Left kidney (tissue), 1 donor: ENCODE measurements at regions not wholly inside any gene's neighbourhood (a gene's known extent, or its start where the extent isn't known, plus 50 kb on each side); places are given as distances from the start of the nearest gene placed in this dataset.

Experiments used
- DNase-seq: peaks from one replicate; pipeline ENCODE4 v3.0.0-alpha.2; 2013

DNA sequence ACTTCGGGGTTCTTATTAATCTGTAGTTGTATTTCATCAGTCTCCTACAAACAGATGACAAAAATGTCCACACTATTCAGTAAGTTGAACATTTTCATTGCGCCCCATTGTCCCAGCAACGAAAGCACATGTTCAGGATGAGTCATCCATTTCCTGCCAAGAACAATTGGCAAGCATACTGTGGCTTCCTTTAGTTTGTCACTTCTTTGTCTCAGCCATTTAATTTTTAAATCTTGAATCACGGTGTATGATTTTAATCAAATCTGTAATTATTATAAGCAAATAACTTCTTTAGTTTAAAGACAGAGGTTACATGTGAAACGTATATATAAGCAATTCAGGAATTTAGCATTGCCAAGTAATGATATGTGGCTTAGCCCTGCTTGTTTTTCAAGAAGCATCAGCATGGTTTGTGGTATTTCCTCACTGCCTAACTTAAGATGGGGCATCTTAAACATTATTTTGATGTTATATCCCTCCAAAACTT is 211.3 kb upstream of the KRR1 start:
- DNase-seq, result no peak

GRCh38 chr12:75721796-75722195 is 210.4 kb upstream of the KRR1 start:
- DNase-seq, result no peak

DNA sequence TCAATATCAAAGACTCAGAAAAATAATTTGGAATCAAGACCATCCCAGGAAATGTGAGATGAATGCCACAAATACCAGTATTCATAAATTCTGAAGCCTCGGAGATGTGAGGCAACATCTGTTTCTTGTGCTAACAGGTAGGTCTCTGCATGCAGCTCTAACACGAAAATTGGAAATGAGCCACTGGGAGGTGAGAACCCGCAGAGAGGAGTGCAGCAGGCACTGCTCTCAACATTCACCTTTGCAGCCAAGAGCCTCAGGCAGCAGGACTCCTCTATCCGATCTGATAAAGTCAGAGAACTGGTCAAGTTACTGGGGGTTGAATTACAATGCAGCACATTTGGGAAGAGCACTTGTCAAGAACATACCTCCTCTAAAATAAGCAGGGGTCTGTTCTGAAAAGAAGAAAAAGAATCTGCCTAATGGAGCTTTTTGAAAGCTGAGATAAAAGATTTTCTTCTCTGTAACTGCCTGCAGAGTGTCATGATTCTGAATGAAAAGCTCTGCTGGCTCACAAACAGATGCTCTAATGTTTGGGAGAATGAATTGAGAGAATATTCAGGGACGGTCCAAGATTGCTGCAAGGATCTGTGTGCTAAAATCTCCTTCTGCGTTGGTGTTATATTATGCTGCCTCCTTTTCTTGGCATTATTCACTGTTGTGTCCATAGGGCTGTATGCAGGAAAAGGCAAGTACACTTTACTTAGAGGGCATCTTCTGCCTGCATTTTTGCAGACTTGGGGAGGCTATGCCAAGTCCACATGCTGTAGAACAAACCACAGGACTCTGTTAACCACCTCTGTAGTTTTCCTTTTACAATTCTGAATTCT is 209.6 kb upstream of the KRR1 start:
- DNase-seq, result no peak

DNA sequence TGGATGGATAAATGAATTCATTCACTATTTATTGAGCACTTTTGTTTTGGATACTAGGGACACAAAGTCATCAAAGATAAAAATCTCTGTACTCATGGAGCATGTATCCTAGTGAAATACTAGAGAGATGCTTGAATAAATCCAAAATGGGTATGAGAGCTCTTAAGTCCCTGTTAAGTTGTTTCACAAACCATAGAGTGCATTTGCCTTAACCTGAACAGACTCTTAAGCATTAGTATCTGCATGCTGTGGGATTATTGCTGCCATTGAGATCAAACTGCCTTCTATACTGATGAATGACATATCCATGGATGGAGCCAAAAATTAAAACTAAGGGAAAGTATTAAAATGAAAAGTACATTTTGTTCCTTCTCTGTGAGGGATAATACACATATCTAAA is 206.5 kb upstream of the KRR1 start:
- no peak for DNase-seq

DNA sequence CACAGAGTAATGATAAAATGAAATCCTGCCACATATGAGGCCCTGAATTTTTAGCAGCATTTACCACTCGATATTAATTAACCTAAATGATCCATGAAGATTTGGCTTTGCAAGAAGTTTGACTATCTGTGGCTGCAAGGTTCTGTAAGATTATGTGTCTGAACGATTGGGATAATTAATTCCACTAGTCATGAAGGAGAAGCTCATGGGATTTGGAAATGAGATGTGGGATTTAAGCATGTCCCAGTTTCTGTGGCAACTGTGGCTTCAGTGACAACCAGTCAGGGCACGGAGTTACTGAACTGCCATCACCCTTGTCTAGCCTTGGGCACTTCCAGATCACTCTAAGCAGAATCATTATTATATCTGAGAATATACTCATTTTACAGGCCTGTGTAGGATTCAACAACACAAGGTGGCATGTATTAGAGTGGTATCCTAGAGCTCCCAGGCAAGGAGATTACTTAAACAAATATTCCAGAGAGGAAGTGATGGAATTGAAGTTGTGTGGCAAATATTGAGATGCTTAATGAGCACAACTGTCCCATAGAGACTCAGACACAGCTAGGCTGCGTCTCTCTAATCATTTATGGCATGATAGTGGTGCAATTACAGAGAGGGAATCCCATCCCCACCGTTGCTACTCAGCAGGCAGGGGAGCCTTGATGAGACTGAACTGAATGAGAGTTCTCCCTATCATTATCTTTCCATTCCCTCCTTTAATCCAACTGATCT is 205.0 kb upstream of the KRR1 start:
- no peak for DNase-seq

DNA sequence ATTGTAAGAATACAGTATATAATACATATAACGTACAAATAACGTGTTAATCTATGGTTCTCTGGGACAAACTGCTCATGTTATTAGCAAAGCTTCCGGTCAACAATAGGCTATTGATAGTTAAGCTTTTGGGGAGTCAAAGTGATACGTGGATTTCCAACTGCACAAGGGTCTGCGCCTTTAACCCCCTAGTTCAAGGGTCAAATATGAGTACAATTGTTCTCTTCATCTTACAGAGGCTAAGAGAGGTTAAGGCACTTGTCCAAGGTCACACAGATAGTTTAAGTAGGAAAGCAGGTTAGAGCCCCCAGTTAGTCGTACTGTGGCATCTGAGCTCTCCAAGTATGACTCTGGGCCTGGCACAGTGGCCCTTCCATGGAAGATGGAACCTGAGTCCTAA is 204.3 kb upstream of the KRR1 start:
- DNase-seq, result no peak

DNA sequence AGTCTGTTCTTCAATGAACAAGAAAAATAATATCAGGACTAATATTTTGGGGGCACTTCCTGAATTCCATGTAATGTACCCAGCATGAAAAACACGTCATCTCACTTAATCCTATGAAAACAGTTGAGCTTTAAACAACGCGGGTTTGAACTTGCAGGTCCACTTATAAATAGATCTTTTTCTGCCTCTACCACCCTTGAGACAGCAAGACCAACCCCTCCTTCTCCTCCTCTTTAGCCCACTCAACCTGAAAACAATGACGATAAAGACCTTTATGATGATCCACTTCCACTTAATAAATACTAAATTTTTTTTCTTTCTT is 203.9 kb upstream of the KRR1 start:
- DNase-seq, result no peak

GRCh38 chr12:75714462-75715322 is 203.3 kb upstream of the KRR1 start:
- DNase-seq, result no peak

DNA sequence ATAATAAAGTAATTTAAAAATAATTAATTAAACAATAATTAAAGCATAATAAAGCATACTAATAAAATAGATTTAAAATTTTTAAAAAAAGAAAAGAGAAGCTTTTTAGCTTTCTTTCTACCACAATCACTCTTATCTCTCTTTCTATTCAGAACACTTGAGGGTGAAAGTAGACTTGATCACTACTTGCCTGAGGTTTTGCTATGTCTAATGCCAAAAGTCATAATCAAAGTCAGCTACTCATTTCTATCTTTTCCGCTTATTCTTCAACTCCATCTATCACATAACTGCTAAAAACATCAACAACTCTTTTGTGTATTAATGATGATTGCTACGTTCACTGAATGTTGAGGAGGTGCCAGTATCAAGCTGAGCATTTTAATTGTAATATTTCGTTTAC is 202.0 kb upstream of the KRR1 start:
- no peak for DNase-seq

- no peak for DNase-seq
Measured at GRCh38 chr12:75712223-75712622, 200.8 kb upstream of the KRR1 start.

GRCh38 chr12:75711271-75711670 is 199.9 kb upstream of the KRR1 start:
- DNase-seq, result no peak

DNA sequence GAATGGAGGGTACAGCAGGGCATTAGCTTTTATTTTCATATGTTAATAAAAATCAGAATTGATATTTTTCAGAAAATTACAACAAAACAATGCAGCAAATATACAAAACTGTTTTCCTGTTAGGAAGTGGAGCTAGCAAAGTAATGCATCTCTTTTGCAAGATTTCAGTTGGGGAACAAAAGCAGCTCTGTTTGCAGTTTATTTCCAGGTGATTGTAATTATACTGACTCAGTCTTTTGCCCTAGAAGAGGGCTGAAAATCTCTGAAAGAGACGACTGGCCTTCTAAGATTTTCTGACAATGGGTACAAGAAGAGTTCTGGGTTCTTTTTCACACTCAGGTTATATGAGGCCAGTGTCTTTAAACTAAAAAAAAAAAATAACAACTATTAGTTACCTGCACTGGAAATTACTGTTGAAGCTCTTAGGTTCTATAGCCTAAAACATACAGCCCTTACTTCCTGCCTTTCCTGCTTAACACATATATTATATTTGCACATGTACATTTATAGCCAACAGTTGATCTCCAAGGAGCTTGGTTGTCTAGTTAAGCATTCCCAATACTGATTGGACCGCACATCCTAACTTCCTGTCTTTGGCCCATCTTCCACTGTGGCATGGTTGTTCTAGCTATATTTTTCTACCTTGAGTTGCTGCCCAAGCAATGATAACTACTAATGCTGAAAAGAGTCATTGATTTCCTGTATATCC is 199.1 kb upstream of the KRR1 start:
- DNase-seq, result no peak

GRCh38 chr12:75709503-75709902 is 198.1 kb upstream of the KRR1 start:
- DNase-seq, result no peak

GRCh38 chr12:75708802-75709201 is 197.4 kb upstream of the KRR1 start:
- DNase-seq, result no peak

DNA sequence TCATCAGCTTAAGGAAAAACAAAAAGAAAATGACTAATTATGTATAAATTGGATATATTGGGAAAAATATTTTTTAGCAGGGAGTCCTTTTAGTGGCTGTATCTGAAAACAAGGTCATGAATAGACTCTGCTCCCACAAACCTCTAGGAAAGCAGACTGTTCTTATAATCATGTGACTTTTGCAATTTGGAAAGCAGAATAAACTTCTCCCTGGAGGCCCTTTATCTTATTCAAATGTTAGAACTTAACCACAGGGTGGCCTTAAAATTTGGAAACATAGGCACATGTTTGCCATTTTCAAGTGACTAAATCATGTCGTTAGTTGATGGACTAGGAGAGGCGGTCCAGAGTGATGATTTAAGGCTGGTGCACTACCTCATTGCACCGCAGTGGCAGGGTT is 196.6 kb upstream of the KRR1 start:
- no peak for DNase-seq

GRCh38 chr12:75706786-75707605 is 195.6 kb upstream of the KRR1 start:
- no peak for DNase-seq

DNA sequence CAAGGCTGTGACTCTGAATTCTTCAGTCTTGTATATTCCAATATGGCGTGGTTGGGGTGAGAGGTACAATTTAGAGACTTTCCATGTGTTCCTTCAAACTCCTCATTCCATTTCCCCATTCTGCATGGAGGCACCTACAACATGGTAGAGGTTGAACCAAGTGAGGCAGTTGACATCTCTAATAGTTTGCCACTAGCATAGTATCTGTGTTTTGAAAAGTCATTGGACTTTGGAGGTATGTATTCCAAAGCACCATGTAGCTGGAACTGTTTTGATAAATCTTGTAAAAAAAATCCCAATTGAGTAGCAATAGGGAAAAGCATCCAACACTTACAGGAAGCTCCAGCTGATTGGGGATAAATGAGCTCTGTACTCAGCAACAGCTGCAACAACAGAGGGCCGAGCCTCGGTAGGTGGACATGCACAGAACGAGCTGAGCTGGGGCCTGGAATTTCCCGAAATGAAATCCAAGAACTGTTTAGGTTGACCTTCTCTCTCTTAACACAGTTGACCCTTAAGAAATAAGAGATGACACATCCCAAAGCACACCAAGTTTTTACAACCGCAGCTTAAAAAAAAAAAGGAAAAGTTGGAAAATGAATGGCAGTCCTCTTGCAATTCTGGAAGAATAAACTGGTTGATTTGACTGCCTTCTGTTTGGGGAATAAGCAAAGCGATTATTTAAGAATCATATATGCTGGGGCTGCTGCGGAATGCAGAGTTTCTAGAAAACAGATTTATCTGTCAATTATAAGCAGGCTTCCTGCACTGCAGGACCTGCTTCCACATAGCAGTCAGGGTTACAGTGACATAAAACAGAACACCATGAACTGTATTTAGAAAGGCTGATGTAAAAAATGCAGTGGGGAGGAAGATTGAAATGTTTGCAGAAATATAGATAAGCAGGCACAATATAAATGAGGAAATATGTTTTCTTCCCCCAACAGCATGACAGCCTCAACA is 194.6 kb upstream of the KRR1 start:
- DNase-seq, result peak; percentile 85

DNA sequence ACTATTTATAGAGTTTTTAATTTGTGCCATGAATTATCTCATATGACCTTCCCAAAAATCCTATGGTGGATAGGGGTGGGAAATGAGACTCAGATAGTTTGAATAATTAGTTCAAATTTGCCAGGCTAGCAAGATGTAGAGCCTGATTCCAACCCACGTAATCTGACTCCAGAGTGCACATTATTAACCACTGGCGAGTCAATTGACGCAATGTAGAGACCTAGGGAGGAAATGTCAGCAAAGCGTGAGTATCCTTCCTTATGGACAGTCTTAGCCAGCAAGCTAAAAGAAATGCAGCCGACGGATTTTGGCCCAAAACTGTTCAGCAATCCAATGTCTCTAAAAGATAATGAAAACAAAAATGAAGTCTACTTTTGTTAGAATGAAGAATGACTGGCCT is 193.3 kb upstream of the KRR1 start:
- DNase-seq, result no peak

GRCh38 chr12:75704208-75704607 is 192.8 kb upstream of the KRR1 start:
- no peak for DNase-seq

GRCh38 chr12:75703131-75703530 is 191.7 kb upstream of the KRR1 start:
- no peak for DNase-seq
